22Rv1 (cell line): ENCODE measurements at regions not wholly inside any gene's neighbourhood (a gene's known extent, or its start where the extent isn't known, plus 50 kb on each side); places are given as distances from the start of the nearest gene placed in this dataset.

Source experiments
- CTCF ChIP-seq: fragments of 450-650 bp; IDR thresholded peaks from 2 replicates; pipeline ENCODE4 v1.5.1; 2017; ENCODE audit warnings: mild to moderate bottlenecking
- ZFX ChIP-seq: fragments of 450-650 bp; IDR thresholded peaks from 2 replicates; pipeline ENCODE4 v1.6.1; 2017; ENCODE audit warnings: antibody characterized with exemption, borderline replicate concordance

- TF ChIP-seq CTCF (no peak), ZFX (no peak)
Observed at GRCh38 chr6:44062105-44062770, 65.0 kb downstream of the MRPL14 start.
